CD4-positive, alpha-beta T cell treated with Interleukin-1 beta for 1 hour (primary cell): ENCODE measurements at regions not wholly inside any gene's neighbourhood (a gene's known extent, or its start where the extent isn't known, plus 50 kb on each side); places are given as distances from the start of the nearest gene placed in this dataset.
"Not testable (repeated sequence)": the region's sequence is repeated elsewhere in the genome, so short reads cannot be mapped to it uniquely, and the experiment has no call there.

Experiments
- DNase-seq, 2 donors: peaks; one replicate each; pipeline ENCODE4 v3.0.0-alpha.2; 2020 to 2022

- DNase-seq = no peak
Observed at GRCh38 chr3:150327678-150328653, 80.1 kb upstream of the TSC22D2 start.

- no peak for DNase-seq
Observed at GRCh38 chr3:150324788-150325187, 83.3 kb upstream of the TSC22D2 start.

- no peak for DNase-seq
Observed at GRCh38 chr3:150324245-150324644, 83.9 kb upstream of the TSC22D2 start.

GRCh38 chr3:150323770-150324169 lies 84.3 kb upstream of the TSC22D2 start:
- no peak for DNase-seq

GRCh38 chr3:150323091-150323490 lies 85.0 kb upstream of the TSC22D2 start:
- DNase-seq = not testable (repeated sequence)

GRCh38 chr3:150320971-150321370 lies 87.1 kb upstream of the TSC22D2 start:
- not testable (repeated sequence) for DNase-seq

- no peak for DNase-seq
Observed at GRCh38 chr3:150319900-150320299, 88.2 kb upstream of the TSC22D2 start.

GRCh38 chr3:150317469-150317868 lies 90.6 kb upstream of the TSC22D2 start:
- no peak for DNase-seq

- DNase-seq = no peak
Observed at GRCh38 chr3:150315721-150316120, 92.4 kb upstream of the TSC22D2 start.

GRCh38 chr3:150314248-150315004 lies 93.7 kb upstream of the TSC22D2 start:
- no peak for DNase-seq

- no peak for DNase-seq
Observed at GRCh38 chr3:150312018-150312657, 96.0 kb upstream of the TSC22D2 start.

- no peak for DNase-seq
Observed at GRCh38 chr3:150311156-150311555, 96.9 kb upstream of the TSC22D2 start.

- no peak for DNase-seq
Observed at GRCh38 chr3:150309557-150309956, 98.5 kb upstream of the TSC22D2 start.

GRCh38 chr3:150309257-150309542 lies 98.9 kb upstream of the TSC22D2 start:
- no peak for DNase-seq

- DNase-seq = no peak
Observed at GRCh38 chr3:150308481-150309256, 99.4 kb upstream of the TSC22D2 start.

- DNase-seq = no peak
Observed at GRCh38 chr3:150308037-150308319, 100.1 kb upstream of the TSC22D2 start.

- DNase-seq = no peak
Observed at GRCh38 chr3:150307311-150308036, 100.6 kb upstream of the TSC22D2 start.

GRCh38 chr3:150306906-150307305 lies 101.2 kb upstream of the TSC22D2 start:
- no peak for DNase-seq

GRCh38 chr3:150306083-150306482 lies 102.0 kb upstream of the TSC22D2 start:
- DNase-seq = no peak

GRCh38 chr3:150303768-150304167 lies 104.3 kb upstream of the TSC22D2 start:
- no peak for DNase-seq

GRCh38 chr3:150302246-150302645 lies 105.9 kb upstream of the TSC22D2 start:
- no peak for DNase-seq

- no peak for DNase-seq
Observed at GRCh38 chr3:150300852-150301517, 107.1 kb upstream of the TSC22D2 start.
